ENCODE measurements at regions not wholly inside any gene's neighbourhood (a gene's known extent, or its start where the extent isn't known, plus 50 kb on each side); places are given as distances from the start of the nearest gene placed in this dataset.
"Not testable (repeated sequence)": the region's sequence is repeated elsewhere in the genome, so short reads cannot be mapped to it uniquely, and the experiment has no call there.

DNA sequence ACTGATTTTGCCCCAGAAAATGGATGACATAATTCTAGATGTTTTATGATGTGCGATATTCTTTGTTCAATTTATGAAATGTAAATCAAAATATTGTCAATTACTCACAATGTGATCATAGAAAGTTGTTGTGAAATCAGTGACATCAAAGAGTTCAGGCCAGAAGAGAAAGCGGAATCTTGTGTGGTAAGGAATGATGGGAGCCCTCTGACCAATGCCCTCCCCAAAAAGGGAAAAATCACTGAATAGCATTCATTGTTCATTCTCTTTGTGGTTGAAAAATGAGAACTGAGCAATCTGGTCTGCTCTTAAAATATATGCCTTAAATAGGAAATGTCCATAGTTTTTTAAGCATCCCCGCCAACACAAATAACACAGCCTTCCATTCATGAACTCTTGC lies 247.1 kb upstream of the GRIK2 start:
- H3K4me3 ChIP-seq (ENCODE audit: low read depth, low read length), result no peak overlapping the region
- TF ChIP-seq, protein P1, sequence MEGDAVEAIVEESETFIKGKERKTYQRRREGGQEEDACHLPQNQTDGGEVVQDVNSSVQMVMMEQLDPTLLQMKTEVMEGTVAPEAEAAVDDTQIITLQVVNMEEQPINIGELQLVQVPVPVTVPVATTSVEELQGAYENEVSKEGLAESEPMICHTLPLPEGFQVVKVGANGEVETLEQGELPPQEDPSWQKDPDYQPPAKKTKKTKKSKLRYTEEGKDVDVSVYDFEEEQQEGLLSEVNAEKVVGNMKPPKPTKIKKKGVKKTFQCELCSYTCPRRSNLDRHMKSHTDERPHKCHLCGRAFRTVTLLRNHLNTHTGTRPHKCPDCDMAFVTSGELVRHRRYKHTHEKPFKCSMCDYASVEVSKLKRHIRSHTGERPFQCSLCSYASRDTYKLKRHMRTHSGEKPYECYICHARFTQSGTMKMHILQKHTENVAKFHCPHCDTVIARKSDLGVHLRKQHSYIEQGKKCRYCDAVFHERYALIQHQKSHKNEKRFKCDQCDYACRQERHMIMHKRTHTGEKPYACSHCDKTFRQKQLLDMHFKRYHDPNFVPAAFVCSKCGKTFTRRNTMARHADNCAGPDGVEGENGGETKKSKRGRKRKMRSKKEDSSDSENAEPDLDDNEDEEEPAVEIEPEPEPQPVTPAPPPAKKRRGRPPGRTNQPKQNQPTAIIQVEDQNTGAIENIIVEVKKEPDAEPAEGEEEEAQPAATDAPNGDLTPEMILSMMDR (IDR thresholded peaks at IDR 0.05; ENCODE audit: insufficient read depth, low read length, missing control alignments), result no peak
- ChIA-PET CTCF (no interaction called here), POLR2A (no interaction called here)
- DNase-seq (ENCODE audit: low read depth, low spot score), result no peak

DNA sequence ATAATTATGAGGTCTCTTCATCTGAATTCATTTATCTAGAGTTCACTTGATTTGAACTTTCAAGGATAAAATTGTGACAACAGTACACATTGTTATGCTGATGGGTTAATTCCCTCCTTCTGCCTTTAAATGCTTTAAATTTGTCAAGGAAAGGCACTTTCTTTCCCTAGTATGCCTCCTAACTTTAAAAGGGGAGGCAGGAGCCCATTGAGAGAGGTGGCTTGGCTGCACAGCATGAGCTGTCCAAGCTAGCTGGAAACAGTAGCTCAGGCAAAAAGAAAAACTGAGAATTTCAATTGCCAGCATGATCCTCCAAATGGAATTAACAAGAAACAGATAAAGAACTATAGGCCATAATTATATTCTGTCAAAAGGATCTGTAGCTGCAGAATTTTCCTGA lies 243.3 kb upstream of the GRIK2 start:
- ChIA-PET CTCF (no interaction called here), POLR2A (no interaction called here)
- H3K4me3 ChIP-seq (ENCODE audit: low read depth, low read length), result no peak overlapping the region
- TF ChIP-seq, protein P1 (IDR thresholded peaks at IDR 0.05; ENCODE audit: insufficient read depth, low read length, missing control alignments), result no peak
- no peak for DNase-seq (ENCODE audit: low read depth, low spot score)

DNA sequence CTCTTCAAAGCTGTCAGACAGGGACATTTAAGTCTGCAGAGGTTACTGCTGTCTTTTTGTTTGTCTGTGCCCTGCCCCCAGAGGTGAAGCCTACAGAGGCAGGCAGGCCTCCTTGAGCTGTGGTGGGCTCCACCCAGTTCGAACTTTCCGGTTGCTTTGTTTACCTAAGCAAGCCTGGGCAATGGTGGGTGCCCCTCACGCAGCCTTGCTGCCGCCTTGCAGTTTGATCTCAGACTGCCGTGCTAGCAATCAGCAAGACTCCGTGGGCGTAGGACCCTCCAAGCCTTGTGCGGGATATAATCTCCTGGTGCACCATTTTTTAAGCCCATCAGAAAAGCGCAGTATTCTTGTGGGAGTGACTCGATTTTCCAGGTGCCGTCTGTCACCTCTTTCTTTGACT lies 235.9 kb upstream of the GRIK2 start:
- H3K4me3 ChIP-seq (ENCODE audit: low read depth, low read length); POLR2A ChIA-PET; DNase-seq (ENCODE audit: low read depth, low spot score); CTCF ChIA-PET: not testable (repeated sequence)

DNA sequence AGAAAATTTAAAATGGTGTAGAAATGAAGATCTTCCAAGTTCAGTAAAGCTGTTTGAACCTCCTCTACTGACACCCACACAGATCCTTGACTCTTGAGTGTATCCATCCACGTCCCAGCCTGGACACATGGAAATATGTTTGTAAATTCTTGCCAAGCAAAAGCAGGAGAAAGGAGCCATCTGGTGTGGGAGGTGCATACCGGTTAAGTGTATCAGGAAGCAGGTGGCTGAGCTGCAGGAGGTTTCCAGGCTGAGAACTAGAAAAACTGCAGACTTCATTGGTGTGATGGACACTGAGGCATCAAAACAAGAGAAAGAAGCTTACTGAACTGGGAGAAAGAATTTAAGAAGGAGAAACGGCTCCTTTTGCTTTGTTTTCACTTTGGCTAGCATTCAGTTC lies 229.9 kb upstream of the GRIK2 start:
- CTCF ChIA-PET, result no interaction called here
- TF ChIP-seq, protein P1 (IDR thresholded peaks at IDR 0.05; ENCODE audit: insufficient read depth, low read length, missing control alignments), result no peak

DNA sequence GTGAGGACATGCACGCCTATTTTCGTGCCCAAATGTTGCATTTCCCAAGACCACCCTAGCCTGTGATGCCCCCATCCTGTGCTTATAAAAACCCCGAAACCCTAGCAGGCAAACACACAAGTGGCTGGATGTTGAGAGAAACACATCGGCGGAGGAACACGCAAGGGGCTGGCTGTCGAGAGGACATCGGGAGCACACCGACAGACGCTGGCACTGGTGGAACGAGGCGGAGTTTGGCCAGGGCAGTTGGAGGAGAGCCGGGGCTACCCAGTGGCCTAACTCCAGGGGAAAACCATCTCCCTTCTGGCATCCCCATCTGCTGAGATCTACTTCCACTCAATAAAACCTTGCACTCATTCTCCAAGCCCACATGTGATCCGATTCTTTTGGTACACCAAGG lies 225.9 kb upstream of the GRIK2 start:
- TF ChIP-seq, protein P1 (IDR thresholded peaks at IDR 0.05; ENCODE audit: insufficient read depth, low read length, missing control alignments), result no peak
- no peak for DNase-seq (ENCODE audit: low read depth, low spot score)
- H3K4me3 ChIP-seq (ENCODE audit: low read depth, low read length), result no peak overlapping the region
- ChIA-PET POLR2A (no interaction called here), CTCF (no interaction called here)

More for the DNA sequence above, 229.9 kb upstream of the GRIK2 start:
- no peak overlapping the region for H3K4me3 ChIP-seq (ENCODE audit: low read depth, low read length)
- POLR2A ChIA-PET, result no interaction called here
- no peak for DNase-seq (ENCODE audit: low read depth, low spot score)

DNA sequence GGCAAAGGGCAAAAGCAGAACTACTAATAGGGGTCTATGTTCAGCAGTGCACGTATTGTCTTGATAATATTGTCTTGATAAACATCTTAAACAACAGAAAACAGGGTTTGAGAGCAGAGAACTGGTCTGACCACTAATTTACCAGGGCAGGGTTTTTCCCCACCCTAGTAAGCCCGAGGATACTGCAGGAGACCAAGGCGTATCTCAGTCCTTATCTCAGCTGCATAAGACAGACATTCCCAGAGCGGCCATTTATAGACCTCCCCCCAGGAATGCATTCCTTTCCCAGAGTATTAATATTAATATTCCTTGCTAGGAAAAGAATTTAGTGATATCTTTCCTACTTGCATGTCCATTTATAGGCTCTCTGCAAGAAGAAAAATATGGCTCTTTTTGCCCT lies 222.5 kb upstream of the GRIK2 start:
- CTCF ChIA-PET; H3K4me3 ChIP-seq (ENCODE audit: low read depth, low read length); POLR2A ChIA-PET; DNase-seq (ENCODE audit: low read depth, low spot score): not testable (repeated sequence)

DNA sequence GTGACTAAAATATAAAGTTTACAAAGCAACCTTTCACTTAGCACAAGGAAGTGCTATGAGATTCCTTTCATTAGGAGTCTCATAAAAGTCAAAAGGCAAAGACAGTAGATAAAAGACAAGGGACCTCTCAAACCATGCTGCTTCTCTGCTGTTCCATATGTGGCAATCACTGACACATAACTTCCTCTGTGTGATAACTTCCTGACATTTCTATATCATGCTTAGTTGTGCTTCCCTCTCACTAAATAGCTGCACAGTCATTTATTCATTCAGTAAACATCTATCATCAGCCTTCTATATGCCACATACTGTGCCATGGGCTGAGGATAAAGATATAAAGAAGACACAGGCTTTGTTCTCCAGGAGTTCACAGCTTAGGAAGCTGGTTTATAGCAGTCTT lies 214.8 kb upstream of the GRIK2 start:
- H3K4me3 ChIP-seq (ENCODE audit: low read depth, low read length), result no peak overlapping the region
- ChIA-PET POLR2A (no interaction called here), CTCF (no interaction called here)
- TF ChIP-seq, protein P1 (IDR thresholded peaks at IDR 0.05; ENCODE audit: insufficient read depth, low read length, missing control alignments), result no peak
- DNase-seq (ENCODE audit: low read depth, low spot score), result no peak

DNA sequence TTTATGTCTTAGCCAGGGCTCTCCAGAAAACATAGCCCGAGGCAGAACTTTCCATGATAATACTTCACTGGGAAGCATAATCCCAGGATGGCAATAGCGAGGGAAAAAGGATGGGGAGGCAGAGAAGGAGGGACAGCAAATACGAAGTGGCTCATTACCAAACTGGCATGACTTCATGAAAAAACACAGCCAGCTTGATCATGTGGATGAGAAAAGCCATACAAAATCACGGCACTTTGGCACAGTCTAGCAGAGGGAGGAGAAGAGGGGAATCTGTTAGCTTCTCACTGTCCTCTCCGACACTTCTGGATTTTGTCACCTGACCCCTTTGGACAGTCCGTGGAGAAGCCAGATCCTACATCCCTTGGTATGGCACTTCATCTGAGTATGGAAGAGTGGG lies 212.5 kb upstream of the GRIK2 start:
- ChIA-PET CTCF (no interaction called here), POLR2A (no interaction called here)
- no peak overlapping the region for H3K4me3 ChIP-seq (ENCODE audit: low read depth, low read length)
- no peak for DNase-seq (ENCODE audit: low read depth, low spot score)
- TF ChIP-seq, protein P1 (IDR thresholded peaks at IDR 0.05; ENCODE audit: insufficient read depth, low read length, missing control alignments), result no peak

DNA sequence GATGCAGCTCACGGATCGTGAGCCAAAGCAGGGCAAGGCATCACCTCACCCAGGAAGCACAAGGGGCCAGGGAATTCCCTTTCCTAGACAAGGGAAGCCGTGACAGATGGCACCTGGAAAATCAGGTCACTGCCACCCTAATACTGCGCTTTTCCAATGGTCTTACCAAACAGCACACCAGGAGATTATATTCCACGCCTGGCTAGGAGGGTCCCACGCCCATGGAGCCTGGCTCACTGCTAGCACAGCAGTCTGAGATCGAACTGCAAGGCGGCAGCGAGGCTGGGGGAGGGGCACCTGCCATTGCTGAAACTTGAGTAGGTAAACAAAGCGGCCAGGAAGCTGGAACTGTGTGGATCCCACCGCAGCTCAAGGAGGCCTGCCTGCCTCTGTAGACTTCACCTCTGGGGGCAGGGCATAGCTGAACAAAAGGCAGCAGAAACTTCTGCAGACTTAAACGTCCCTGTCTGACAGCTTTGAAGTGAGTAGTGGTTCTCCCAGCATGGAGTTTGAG lies 205.2 kb upstream of the GRIK2 start:
- DNase-seq (ENCODE audit: low read depth, low spot score); CTCF ChIA-PET; H3K4me3 ChIP-seq (ENCODE audit: low read depth, low read length); POLR2A ChIA-PET: not testable (repeated sequence)

Data from AG04449 (cell line).